OCI-LY7 (cell line): ENCODE measurements at regions not wholly inside any gene's neighbourhood (a gene's known extent, or its start where the extent isn't known, plus 50 kb on each side); places are given as distances from the start of the nearest gene placed in this dataset.

Experiments
- BruUV-seq: library from RNA; stranded (reverse); fragments of 400-500 nt; replicated peaks from 2 replicates; lab custom pipeline; 2021; lab: Mats Ljungman, UMichigan
- CTCF ChIA-PET: fragments of 300-600 bp; sonication (Branson Sonifier 250); formaldehyde crosslinking; loops from one replicate; lab custom pipeline; 2022; ENCODE audit warnings: antibody characterized with exemption; ENCODE audit not compliant: unreplicated experiment; lab: Charles Lee
- POLR2A ChIA-PET: fragments of 300-600 bp; sonication (Branson Sonifier 250); formaldehyde crosslinking; loops from one replicate; lab custom pipeline; 2022; ENCODE audit warnings: antibody characterized with exemption; lab: Charles Lee
- DNase-seq: peaks from one replicate; pipeline ENCODE4 v3.0.0-alpha.2; 2015; ENCODE audit warnings: low spot score
- H2AFZ ChIP-seq: fragments of 200-600 bp; sonication (generic), shearing (Covaris generic); 2 replicates; pipeline ENCODE4 v1.6.1; 2014; ENCODE audit warnings: mild to moderate bottlenecking, antibody characterized with exemption, low read length, moderate library complexity
- H3K27ac ChIP-seq: fragments of 200-600 bp; sonication (generic); 2 replicates; pipeline ENCODE4 v1.5.1; 2014; ENCODE audit warnings: mixed run types, low read depth, mild to moderate bottlenecking, moderate library complexity, low read length, inconsistent platforms; ENCODE audit not compliant: poor library complexity, severe bottlenecking
- H3K36me3 ChIP-seq: fragments of 200-600 bp; sonication (generic); 2 replicates; pipeline ENCODE4 v1.6.1; 2014; ENCODE audit warnings: mild to moderate bottlenecking, antibody characterized with exemption, low read length, moderate library complexity, mixed read lengths; ENCODE audit not compliant: insufficient read depth
- H3K4me1 ChIP-seq: fragments of 200-600 bp; sonication (generic); 2 replicates; pipeline ENCODE4 v1.5.1; 2014; ENCODE audit warnings: mild to moderate bottlenecking, low read length; ENCODE audit not compliant: insufficient read depth, poor library complexity, severe bottlenecking
- H3K4me2 ChIP-seq: fragments of 200-600 bp; sonication (generic); 2 replicates; pipeline ENCODE4 v1.6.1; 2014; ENCODE audit warnings: mild to moderate bottlenecking, low read length
- H3K4me3 ChIP-seq: fragments of 200-600 bp; sonication (generic); 2 replicates; pipeline ENCODE4 v1.5.1; 2014; ENCODE audit warnings: mild to moderate bottlenecking, low read depth, low read length; ENCODE audit not compliant: poor library complexity, severe bottlenecking
- H3K79me2 ChIP-seq: fragments of 200-600 bp; sonication (generic); 2 replicates; pipeline ENCODE4 v1.6.1; 2016; ENCODE audit warnings: low read depth, mild to moderate bottlenecking, low read length, moderate library complexity, mixed read lengths; ENCODE audit not compliant: insufficient read depth
- H3K9me2 ChIP-seq: fragments of 200-600 bp; sonication (generic); 2 replicates; pipeline ENCODE4 v1.6.1; 2016; ENCODE audit warnings: mild to moderate bottlenecking, low read length, mixed read lengths; ENCODE audit not compliant: insufficient read depth
- H3K9me3 ChIP-seq: fragments of 200-600 bp; sonication (generic); 2 replicates; pipeline ENCODE4 v1.6.1; 2014; ENCODE audit warnings: mild to moderate bottlenecking, mixed run types, low read length, mixed read lengths
- H4K20me1 ChIP-seq: fragments of 200-600 bp; sonication (generic); 2 replicates; pipeline ENCODE4 v1.6.1; 2014; ENCODE audit warnings: mild to moderate bottlenecking, antibody characterized with exemption, low read length, moderate library complexity, mixed read lengths; ENCODE audit not compliant: insufficient read depth
- CTCF ChIP-seq: fragments of 200-600 bp; sonication (generic); conservative IDR thresholded peaks from 2 replicates; pipeline ENCODE4 v1.5.1; 2014; ENCODE audit warnings: mild to moderate bottlenecking, antibody characterized with exemption, low read length, moderate library complexity, mixed read lengths
- EZH2phosphoT487 ChIP-seq: fragments of 200-600 bp; sonication (generic); IDR thresholded peaks from 2 replicates; pipeline ENCODE4 v1.6.1; 2018; ENCODE audit warnings: low read depth, borderline replicate concordance, mild to moderate bottlenecking, mixed run types, antibody characterized with exemption, low read length, moderate library complexity, mixed read lengths
- intact Hi-C: fragments of 100-400 bp; cut with micrococcal nuclease; formaldehyde crosslinking; loops from one replicate; pipeline ENCODE4 v1.10.0; 2022; ENCODE audit not compliant: unreplicated experiment

- no peaks in the 10 kb centered on the region for H3K4me1 ChIP-seq
- POLR2A ChIA-PET: interaction anchor here (0.6 to 1.6 kb wide), 3 partner anchors 12 to 36 kb away, joined by 3 to 4 read pairs (median 3); no protein-coding TSS in a partner anchor
- no peak overlapping the region for H3K4me3 ChIP-seq
- no peaks in the 10 kb centered on the region for H4K20me1 ChIP-seq
- TF ChIP-seq EZH2phosphoT487 (no peak), CTCF (no peak)
- intact Hi-C loops: no loop called here
- no TSS peak for BruUV-seq
- no peak overlapping the region for H3K27ac ChIP-seq
- no peaks in the 10 kb centered on the region for H3K9me3 ChIP-seq
- H3K9me2 ChIP-seq: no peaks in the 10 kb centered on the region
- no peaks in the 10 kb centered on the region for H3K79me2 ChIP-seq
- H3K4me2 ChIP-seq: no peak overlapping the region
- H3K36me3 ChIP-seq: no peaks in the 10 kb centered on the region
- CTCF ChIA-PET: no interaction called here
- H2AFZ ChIP-seq: no peak overlapping the region
- DNase-seq: no peak
These were observed 1646.2 kb upstream of the TENM3 start for GRCh38 chr4:180596888-180597483.

GRCh38 chr4:180598281-180598680 lies 1644.9 kb upstream of the TENM3 start:
- DNase-seq: no peak
- no peak overlapping the region for H3K4me3 ChIP-seq
- no peaks in the 10 kb centered on the region for H3K9me3 ChIP-seq
- no peaks in the 10 kb centered on the region for H3K79me2 ChIP-seq
- ChIA-PET POLR2A (interaction anchor here (0.6 to 1.6 kb wide), 2 partner anchors 15 to 1323 kb away, joined by 3 to 4 read pairs; no protein-coding TSS in a partner anchor), CTCF (no interaction called here)
- H3K27ac ChIP-seq: no peak overlapping the region
- no peak overlapping the region for H2AFZ ChIP-seq
- H3K9me2 ChIP-seq: no peaks in the 10 kb centered on the region
- intact Hi-C loops: no loop called here
- no TSS peak for BruUV-seq
- TF ChIP-seq CTCF (no peak), EZH2phosphoT487 (no peak)
- no peaks in the 10 kb centered on the region for H4K20me1 ChIP-seq
- no peaks in the 10 kb centered on the region for H3K36me3 ChIP-seq
- no peak overlapping the region for H3K4me2 ChIP-seq
- no peaks in the 10 kb centered on the region for H3K4me1 ChIP-seq

- H3K36me3 ChIP-seq: no peaks in the 10 kb centered on the region
- TF ChIP-seq EZH2phosphoT487 (no peak), CTCF (no peak)
- CTCF ChIA-PET: no interaction called here
These were observed 1639.4 kb upstream of the TENM3 start for GRCh38 chr4:180603791-180604190.

More at GRCh38 chr4:180603791-180604190, 1639.4 kb upstream of the TENM3 start:
- Histone ChIP-seq H3K4me2 (no peak overlapping the region), H3K9me2 (no peaks in the 10 kb centered on the region), H3K27ac (no peak overlapping the region), H2AFZ (no peak overlapping the region), H3K9me3 (no peaks in the 10 kb centered on the region), H4K20me1 (no peaks in the 10 kb centered on the region), H3K79me2 (no peaks in the 10 kb centered on the region), H3K4me1 (no peaks in the 10 kb centered on the region), H3K4me3 (no peak overlapping the region)
- intact Hi-C loops: no loop called here
- POLR2A ChIA-PET: no interaction called here
- no TSS peak for BruUV-seq
- DNase-seq: no peak
